Vagina (tissue), 2 donors: ENCODE measurements at regions not wholly inside any gene's neighbourhood (a gene's known extent, or its start where the extent isn't known, plus 50 kb on each side); places are given as distances from the start of the nearest gene placed in this dataset.

Source experiments
- CTCF ChIP-seq, 3 experiments: fragments of 450-650 bp in 2 of 3; fragments of 200-600 bp in 1 of 3; sonication (generic) in 1 of 3; IDR thresholded peaks; one replicate each; pipeline ENCODE4 v1.5.1; 2017 to 2019; ENCODE audit warnings: antibody characterized with exemption in 3 of 3, mild to moderate bottlenecking in 2 of 3, moderate library complexity in 2 of 3
- POLR2A ChIP-seq, 2 donors: fragments of 450-650 bp; IDR thresholded peaks; one replicate each; pipeline ENCODE4 v1.6.1; 2017; ENCODE audit warnings: antibody characterized with exemption in 2 of 2, mild to moderate bottlenecking in 2 of 2, moderate library complexity in 2 of 2
- POLR2AphosphoS5 ChIP-seq, 2 donors: sonication (generic); formaldehyde crosslinking; IDR thresholded peaks; one replicate each; pipeline ENCODE4 v1.9.0; 2017; ENCODE audit warnings: antibody characterized with exemption in 2 of 2, mild to moderate bottlenecking in 2 of 2, low read depth in 1 of 2; ENCODE audit not compliant: insufficient read depth in 1 of 2

GRCh38 chr1:30336550-30337323 lies 386.6 kb downstream of the MATN1 start:
- TF ChIP-seq CTCF (IDR thresholded peaks at IDR 0.05), result no peak
- no peak for TF ChIP-seq POLR2A (IDR thresholded peaks at IDR 0.05)
- TF ChIP-seq POLR2AphosphoS5 (IDR thresholded peaks at IDR 0.05; ENCODE audit: insufficient read depth in 1 of 2, low read depth in 1 of 2), result no peak
